GM12874 (cell line): ENCODE measurements at regions not wholly inside any gene's neighbourhood (a gene's known extent, or its start where the extent isn't known, plus 50 kb on each side); places are given as distances from the start of the nearest gene placed in this dataset.

Experiments
- TF ChIP-seq, protein P1 (sequence below): IDR thresholded peaks from 2 replicates; pipeline ENCODE4 v1.5.1; 2011; ENCODE audit warnings: low read depth, mild to moderate bottlenecking, control low read depth, low read length, moderate library complexity; ENCODE audit not compliant: insufficient read depth

DNA sequence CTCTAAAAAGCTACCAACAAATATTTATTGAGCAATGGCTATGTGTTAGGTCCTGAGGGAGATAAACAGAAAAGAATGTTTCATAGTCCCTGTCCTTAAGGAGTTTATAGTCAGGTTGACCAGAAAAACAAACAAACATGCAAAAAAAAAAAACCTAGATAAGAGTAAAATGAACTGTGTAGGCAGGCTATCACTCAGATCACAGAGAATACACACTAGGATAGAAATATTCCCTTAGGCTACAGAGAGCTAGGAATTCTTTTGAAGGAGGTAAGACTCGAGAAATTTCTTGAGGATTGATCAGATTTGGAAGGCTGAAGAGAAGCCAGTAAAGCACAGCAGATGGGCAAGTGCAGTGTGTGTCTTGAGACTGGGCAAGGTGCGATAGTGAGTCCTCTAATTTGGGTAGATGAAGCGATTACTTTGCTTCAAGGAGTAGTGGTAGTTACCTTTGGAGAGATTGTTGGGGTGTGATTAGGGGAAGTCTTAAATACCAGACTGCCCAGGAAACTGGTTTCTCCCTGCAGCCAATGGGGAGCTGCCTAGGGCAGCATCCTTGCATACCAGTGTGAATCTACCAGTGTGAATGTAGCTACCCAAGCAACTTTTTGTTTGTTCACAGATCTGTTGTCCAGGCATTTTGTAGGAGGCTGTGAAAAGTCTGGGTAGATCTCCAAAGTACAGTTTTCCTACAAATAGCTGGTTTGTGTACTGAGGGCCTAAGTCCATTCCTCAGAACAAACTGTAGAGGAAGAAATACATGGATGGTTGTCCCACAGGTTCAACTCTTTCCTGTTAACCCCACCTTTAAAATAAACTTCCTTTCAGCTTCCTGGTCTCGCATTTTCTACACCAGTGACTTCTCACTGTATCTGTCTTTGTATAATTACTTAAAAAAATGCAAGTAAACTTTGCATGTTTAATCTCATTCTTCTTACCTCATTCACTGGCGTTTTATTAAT lies 314.1 kb downstream of the KLF5 start:
- TF ChIP-seq, protein P1, sequence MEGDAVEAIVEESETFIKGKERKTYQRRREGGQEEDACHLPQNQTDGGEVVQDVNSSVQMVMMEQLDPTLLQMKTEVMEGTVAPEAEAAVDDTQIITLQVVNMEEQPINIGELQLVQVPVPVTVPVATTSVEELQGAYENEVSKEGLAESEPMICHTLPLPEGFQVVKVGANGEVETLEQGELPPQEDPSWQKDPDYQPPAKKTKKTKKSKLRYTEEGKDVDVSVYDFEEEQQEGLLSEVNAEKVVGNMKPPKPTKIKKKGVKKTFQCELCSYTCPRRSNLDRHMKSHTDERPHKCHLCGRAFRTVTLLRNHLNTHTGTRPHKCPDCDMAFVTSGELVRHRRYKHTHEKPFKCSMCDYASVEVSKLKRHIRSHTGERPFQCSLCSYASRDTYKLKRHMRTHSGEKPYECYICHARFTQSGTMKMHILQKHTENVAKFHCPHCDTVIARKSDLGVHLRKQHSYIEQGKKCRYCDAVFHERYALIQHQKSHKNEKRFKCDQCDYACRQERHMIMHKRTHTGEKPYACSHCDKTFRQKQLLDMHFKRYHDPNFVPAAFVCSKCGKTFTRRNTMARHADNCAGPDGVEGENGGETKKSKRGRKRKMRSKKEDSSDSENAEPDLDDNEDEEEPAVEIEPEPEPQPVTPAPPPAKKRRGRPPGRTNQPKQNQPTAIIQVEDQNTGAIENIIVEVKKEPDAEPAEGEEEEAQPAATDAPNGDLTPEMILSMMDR: no peak

DNA sequence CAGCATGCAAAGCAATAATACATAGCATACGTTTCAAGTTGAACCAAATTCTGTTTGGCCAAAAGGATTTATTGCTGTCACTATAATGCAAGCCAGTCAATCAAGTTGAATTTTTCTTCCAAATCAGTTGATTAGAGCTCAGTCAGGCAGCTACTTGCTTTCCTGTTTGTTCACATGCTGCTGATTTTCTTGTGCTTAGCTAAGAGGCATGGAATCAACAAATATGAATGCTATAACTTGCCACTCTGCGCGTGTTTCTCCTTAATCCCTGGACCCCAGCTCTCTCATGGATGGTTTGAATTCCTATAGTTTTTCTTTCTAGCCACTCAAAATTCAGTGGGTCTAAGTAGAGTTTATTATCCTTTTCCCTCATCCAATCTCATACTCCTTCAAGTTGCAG lies 311.3 kb downstream of the KLF5 start:
- TF ChIP-seq, protein P1: no peak

DNA sequence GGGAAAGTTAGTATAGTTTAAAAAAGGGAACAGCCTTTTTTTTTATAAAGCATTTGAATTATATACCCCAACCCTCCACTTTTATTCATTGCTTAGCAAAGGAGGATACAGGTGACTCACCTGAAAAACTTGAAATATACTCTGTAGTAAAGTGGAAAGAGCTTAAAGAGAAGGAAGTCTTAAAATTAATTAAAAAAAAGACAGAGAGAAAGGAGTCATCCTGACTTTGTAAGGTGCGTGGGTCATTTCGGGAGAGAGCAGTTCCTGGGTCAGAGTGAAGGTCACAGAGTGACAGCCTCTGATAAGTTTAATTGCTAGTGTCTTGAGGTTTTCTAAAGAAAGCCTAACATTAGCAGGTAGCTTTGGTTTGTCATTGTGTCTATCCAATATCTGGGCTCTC lies 310.3 kb downstream of the KLF5 start:
- TF ChIP-seq, protein P1: no peak

DNA sequence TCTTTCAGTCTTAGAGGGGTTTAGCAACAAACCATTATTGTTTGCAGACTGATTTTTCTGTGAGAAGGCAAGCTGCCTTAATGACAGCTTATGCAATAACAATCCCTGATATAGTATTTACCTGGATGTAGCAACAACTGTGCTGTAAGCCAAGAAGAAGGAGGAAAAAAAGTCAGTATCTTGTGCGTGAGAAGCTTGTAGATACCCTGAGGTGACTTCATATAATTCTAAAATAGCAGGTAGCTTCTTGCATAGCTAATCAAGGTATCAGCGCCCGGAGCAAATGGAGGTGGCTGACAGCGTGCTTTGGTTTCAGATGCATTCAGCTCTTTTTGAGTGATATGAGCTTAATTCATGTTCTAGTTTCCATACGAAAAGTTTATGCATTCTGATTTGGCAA lies 309.8 kb downstream of the KLF5 start:
- TF ChIP-seq, protein P1: no peak

DNA sequence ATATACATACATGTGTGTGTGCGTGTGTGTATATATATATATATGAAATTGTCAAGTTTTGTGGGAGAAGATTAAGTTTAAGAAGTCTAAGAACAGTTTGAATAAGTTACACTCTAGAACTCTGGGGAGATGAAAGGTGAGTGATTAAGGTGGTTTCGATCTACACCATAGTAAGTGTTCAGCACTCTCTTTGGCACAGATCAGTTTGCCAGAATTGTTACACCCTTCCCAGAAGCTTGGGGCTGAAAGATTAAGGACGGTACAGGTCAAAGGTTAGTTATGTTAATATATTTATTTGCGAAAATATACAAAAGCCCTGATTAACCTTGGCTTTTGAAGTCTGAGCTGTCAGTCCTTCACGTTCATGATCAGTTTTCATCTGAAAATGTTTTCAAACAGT lies 309.1 kb downstream of the KLF5 start:
- TF ChIP-seq, protein P1: no peak

DNA sequence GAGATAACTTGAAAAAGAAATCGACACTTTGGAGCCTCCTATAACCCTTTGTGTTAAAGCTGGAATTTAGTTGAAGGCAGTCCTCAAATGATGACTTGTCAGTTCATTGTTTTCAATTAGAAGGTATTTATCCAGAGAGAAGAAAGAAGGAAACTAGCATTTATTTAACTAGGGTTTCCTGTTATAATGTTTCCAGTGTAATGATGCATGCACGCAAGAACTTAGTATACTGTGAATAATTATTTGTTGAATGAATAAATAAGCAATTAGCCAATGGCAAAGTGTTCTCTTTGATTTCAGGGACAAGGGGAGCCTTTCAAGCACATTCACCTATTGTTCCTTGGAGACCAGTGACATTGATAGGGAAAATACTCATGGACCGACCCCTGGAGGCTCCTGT lies 307.4 kb downstream of the KLF5 start:
- TF ChIP-seq, protein P1: no peak

DNA sequence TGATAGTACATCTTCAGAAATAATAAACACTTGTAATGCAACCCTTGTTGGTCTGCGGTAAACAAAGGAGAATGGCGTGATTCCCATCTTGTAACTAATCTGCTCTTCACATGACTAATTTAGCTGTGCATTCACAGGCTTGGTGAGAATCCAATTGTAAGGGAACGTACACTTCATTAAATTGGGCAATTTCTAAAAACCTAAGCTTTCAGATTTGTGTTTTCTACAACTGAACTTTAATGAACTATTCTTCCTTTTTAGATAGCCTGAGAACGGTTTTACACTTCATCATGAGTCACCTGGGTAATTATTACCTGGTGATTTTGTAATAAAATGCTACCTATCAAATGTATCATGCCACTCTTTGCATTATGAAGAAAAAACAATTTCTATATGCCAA lies 306.9 kb downstream of the KLF5 start:
- TF ChIP-seq, protein P1: no peak
